ENCODE measurements at regions not wholly inside any gene's neighbourhood (a gene's known extent, or its start where the extent isn't known, plus 50 kb on each side); places are given as distances from the start of the nearest gene placed in this dataset.

DNA sequence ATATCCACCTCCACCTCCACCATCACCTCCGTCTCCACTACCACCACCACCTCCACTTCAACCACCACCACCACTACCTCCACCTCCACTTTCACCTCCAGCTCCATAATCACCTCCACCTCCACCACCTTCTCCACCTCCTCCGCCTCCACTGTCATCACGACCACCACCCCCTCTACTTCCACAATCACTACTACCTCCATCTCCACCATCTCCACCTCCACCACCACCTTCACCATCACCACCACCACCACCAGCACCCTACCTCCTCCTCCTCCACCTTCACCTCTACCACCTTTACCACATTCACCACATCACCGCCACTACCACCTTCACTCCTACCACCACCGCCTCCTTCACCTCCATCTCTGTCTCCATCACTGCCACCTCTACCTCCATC lies 435.7 kb downstream of the MCTP2 start:
- H3K79me2 ChIP-seq (ENCODE audit: control insufficient read depth in 1 of 2, insufficient read depth in 2 of 2, low read length in 2 of 2), result no peaks in the 10 kb centered on the region
- CTCF ChIA-PET (ENCODE audit: partially characterized antibody), result interaction anchor here (1.1 to 2.3 kb wide), 5 partner anchors 10 to 358 kb away, joined by 3 to 11 read pairs (median 6); no protein-coding TSS in a partner anchor
- no peak overlapping the region for H3K4ac ChIP-seq (replicated peaks; ENCODE audit: insufficient read length, low read depth, low read length)
- H2AFZ ChIP-seq (ENCODE audit: low read length), result no peak overlapping the region
- no peaks in the 10 kb centered on the region for H3K27me3 ChIP-seq (replicated peaks in 1 of 4; ENCODE audit: control insufficient read depth in 3 of 4, extremely low read depth in 1 of 4, insufficient read depth in 3 of 4, low read length in 3 of 4)
- no peak overlapping the region for H3K23ac ChIP-seq (ENCODE audit: insufficient read length)
- no peaks in the 10 kb centered on the region for H3K79me1 ChIP-seq (ENCODE audit: low read depth, low read length)
- H4K91ac ChIP-seq (replicated peaks; ENCODE audit: insufficient read length, low read length), result no peak overlapping the region
- FAIRE-seq, result no peak
- H2BK5ac ChIP-seq (ENCODE audit: low read depth, low read length), result no peak overlapping the region
- no peak overlapping the region for H3K9ac ChIP-seq (replicated peaks in 1 of 4; ENCODE audit: extremely low read depth in 1 of 4, low read depth in 3 of 4, low read length in 3 of 4)
- no peak overlapping the region for H3K4me2 ChIP-seq (ENCODE audit: insufficient read depth in 1 of 2, low read depth in 2 of 2, low read length in 2 of 2)
- no peak overlapping the region for H3K18ac ChIP-seq (ENCODE audit: extremely low read depth, low read length)
- DNase-seq (ENCODE audit: low read depth in 1 of 2, low spot score in 2 of 2), result no peak
- no peaks in the 10 kb centered on the region for H3K36me3 ChIP-seq (ENCODE audit: control insufficient read depth in 2 of 4, insufficient read depth in 4 of 4, low read length in 3 of 4)
- H4K8ac ChIP-seq (ENCODE audit: extremely low read depth, insufficient read depth, low read length), result no peak overlapping the region
- peaks cover 0 to 6% (median 1%) of the 10 kb centered on the region in 4 experiments; a peak in 3 of 7 replicates for H3K4me1 ChIP-seq (replicated peaks in 1 of 4; ENCODE audit: control insufficient read depth in 3 of 4, insufficient read depth in 4 of 4, low read length in 3 of 4)
- no peak overlapping the region for H3K4me3 ChIP-seq (ENCODE audit: extremely low read depth in 1 of 4, insufficient read depth in 2 of 4, low read depth in 3 of 4, low read length in 4 of 4)
- WGBS, 2 experiments (ENCODE audit: extremely low coverage in 1 of 2, insufficient coverage in 1 of 2, insufficient read length in 1 of 2, insufficient replicate concordance in 2 of 2, low coverage in 1 of 2, low lambda C conversion rate in 2 of 2, missing lambda C conversion rate in 1 of 2), result 90% methylated on average over 5 of the region's 5 CpGs; no CpG with 5 or more reads in 1 of the 2 experiments
- no peak overlapping the region for H2BK120ac ChIP-seq (replicated peaks; ENCODE audit: low read depth, low read length)
- H2AK5ac ChIP-seq (ENCODE audit: low read depth, low read length), result no peak overlapping the region
- no peak overlapping the region for H3K27ac ChIP-seq (ENCODE audit: low read depth, low read length)
- no peak overlapping the region for H4K5ac ChIP-seq (ENCODE audit: insufficient read length, low read depth, low read length)
- H3K56ac ChIP-seq (replicated peaks; ENCODE audit: insufficient read length, low read depth, low read length), result no peak overlapping the region
- no peak for TF ChIP-seq SAP30 (IDR thresholded peaks at IDR 0.05; ENCODE audit: insufficient read depth, insufficient replicate concordance, low read length)
- no peak for TF ChIP-seq ASH2L (IDR thresholded peaks at IDR 0.05; ENCODE audit: low read length)
- no peak for TF ChIP-seq RNF2 (IDR thresholded peaks at IDR 0.05; ENCODE audit: borderline replicate concordance, low read depth, low read length, missing control alignments, poor library complexity, severe bottlenecking)
- no peak overlapping the region for H3K14ac ChIP-seq (ENCODE audit: insufficient read length)
- no peak overlapping the region for H2BK20ac ChIP-seq (ENCODE audit: low read length)
- H2BK12ac ChIP-seq (ENCODE audit: low read depth, low read length), result no peak overlapping the region
- H4K20me1 ChIP-seq (replicated peaks in 1 of 2; ENCODE audit: control insufficient read depth in 1 of 2, insufficient read depth in 2 of 2, low read length in 2 of 2), result no peaks in the 10 kb centered on the region
- no peaks in the 10 kb centered on the region for H3K9me3 ChIP-seq (ENCODE audit: insufficient read depth in 2 of 2, low read depth in 1 of 2, low read length in 1 of 2)
- peaks cover 6% of the 10 kb centered on the region; the same call in 1 of the 2 replicates for H3K23me2 ChIP-seq (ENCODE audit: low read depth, low read length)
- POLR2A ChIA-PET (ENCODE audit: partially characterized antibody), result no interaction called here
- H2BK15ac ChIP-seq (ENCODE audit: low read length), result no peak overlapping the region

Measured in H1 (cell line).